ENCODE measurements at regions not wholly inside any gene's neighbourhood (a gene's known extent, or its start where the extent isn't known, plus 50 kb on each side); places are given as distances from the start of the nearest gene placed in this dataset.
"Not testable (repeated sequence)": the region's sequence is repeated elsewhere in the genome, so short reads cannot be mapped to it uniquely, and the experiment has no call there.

DNA sequence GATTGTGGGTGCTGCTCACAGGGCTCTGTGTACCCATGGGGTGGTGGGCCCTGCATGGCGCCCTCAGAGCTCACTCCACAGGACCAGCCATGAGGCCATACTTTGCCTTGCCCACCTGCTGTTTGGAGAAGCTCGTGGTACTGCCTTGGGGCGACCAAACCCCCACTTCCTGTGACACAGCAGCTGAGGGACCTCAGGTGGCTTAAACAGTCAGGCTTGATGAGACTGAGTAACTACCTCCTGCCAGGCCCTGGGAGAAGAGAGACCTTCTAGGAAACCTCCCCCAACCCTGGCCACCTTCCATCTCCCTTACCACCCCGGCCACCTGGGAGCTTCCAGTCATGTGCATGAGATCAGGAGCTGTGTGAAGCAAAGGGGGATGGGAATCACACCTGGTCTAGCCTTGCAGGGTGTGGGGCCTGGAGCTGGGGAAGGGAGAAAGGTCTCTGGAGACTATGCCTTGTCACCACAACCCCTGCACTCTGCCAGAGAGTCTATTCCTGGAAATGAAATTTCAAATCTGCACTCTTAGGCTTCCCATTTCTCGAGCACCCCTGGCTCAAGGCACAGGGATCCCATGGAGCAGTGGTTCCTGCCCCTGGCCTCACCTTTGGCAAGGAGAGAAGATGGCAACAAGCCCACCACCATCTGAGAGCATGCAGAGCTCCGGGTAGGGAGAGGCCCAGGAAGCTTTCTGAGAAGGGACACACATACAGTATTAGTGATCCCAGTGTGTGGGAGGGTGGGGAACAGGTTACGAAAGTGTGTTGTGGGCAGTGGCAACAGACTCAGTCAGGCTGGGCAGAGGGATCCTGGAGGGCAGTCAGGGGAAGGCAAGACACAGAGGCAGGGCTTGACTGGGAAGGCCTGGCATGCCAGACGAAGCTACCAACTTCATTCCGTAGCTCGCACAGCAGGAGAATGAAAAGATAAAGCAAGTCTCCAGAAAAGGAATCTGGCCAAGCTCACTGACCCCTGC is 125.0 kb downstream of the URI1 start:
- no peak for DNase-seq

- not testable (repeated sequence) for DNase-seq
These were observed 126.0 kb downstream of the URI1 start for GRCh38 chr19:30067956-30068506.

- DNase-seq: no peak
These were observed 126.7 kb downstream of the URI1 start for GRCh38 chr19:30068528-30069395.

GRCh38 chr19:30069535-30070197 is 127.6 kb downstream of the URI1 start:
- no peak for DNase-seq

DNA sequence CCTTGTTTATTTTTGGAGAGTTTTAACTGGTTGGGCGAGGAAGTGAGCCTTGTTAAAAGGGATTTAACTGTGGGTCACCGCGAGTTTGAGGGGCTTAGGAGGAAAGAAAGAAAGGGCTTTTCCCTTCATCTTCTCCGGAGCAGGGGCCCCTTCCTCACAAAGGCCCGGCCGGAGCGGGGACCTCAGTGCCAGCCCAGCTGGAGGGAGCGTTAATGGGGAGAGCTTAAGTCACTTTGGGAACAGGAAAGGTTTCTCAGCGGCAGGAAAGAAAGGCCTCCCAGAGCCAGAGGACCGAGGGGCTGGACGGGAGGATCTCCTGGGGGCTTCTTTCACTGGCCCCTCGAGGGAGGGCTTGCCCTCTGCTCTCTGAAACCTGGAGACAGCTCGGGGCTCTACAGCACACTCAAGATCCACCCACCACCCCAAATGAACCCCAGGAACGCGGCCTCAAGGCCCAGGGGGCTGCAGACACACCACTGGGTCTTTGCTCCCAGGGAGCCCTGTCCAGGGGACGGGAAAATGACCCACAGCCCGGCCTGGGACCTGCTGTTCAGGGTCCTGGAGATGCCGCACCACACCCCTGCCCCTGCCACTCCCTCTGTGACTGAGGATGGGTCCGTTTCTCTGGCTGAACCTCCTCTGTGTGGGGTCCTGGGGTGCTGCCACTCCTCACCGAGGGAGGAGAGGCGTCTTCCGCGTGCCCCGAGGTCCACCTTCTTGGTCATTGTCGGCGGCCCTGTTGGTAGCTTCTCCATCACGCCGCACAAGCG is 128.3 kb downstream of the URI1 start:
- DNase-seq: no peak

DNA sequence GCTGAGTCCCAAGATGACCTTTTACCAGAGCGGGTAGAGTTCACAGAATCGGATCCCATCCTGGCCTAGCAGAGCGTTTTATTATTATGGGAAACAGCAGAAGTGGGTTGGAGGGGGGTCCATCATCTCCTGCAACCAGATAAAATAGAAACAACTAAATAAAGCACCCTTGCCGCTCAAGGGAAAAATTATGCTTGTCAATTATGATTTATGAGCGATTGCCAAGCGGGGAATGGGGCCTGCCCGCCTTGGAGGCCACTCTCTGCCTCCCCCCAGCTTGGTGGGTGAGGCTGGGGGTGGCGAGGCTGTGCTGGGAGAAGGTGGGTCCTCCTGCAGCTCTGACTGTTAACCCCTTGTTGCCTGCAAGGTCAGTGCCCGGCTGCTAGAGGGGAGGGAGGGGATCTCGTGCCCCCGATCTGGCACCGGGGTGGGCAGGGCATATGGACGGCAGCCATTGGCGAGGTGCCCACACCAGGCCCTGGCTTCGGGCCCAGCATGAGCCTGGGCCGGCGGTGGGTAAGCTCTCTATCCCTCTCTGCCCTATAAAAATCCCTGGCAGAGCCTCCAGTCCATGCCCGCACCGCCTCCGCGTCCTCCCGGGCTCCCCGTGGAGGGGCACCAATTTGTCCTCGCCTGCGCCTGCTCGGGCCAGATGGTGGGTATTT is 129.1 kb downstream of the URI1 start:
- DNase-seq: no peak

- DNase-seq: no peak
These were observed 129.8 kb downstream of the URI1 start for GRCh38 chr19:30071871-30072270.

- no peak for DNase-seq
These were observed 131.3 kb downstream of the URI1 start for GRCh38 chr19:30073152-30074000.

- no peak for DNase-seq
These were observed 132.1 kb downstream of the URI1 start for GRCh38 chr19:30074096-30074495.

GRCh38 chr19:30074741-30075715 is 133.0 kb downstream of the URI1 start:
- no peak for DNase-seq

DNA sequence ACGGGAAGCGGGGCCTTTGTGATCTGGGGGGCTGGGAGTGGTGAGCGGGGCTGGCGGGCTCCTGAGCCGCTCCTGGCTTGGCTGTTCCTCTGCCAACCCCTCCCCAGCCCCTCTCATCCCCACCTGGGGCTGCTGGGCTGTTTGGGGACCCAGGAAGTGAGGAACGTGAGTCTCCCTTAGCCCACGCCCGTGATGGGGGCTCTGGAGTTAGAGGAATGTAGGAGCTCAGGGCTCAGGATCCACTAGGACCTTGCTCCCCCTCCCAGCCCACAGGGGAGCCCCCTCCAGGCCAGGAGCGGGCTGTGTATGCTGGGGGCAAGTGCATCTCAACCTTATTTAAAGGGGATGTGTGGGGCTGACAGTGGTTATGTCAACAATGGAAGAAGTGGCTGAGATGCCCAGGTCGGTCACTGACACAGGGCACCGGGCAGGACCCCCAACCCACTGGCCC is 134.1 kb downstream of the URI1 start:
- no peak for DNase-seq

GRCh38 chr19:30076751-30077670 is 135.0 kb downstream of the URI1 start:
- no peak for DNase-seq

- DNase-seq: no peak
These were observed 135.9 kb downstream of the URI1 start for GRCh38 chr19:30077851-30078355.

DNA sequence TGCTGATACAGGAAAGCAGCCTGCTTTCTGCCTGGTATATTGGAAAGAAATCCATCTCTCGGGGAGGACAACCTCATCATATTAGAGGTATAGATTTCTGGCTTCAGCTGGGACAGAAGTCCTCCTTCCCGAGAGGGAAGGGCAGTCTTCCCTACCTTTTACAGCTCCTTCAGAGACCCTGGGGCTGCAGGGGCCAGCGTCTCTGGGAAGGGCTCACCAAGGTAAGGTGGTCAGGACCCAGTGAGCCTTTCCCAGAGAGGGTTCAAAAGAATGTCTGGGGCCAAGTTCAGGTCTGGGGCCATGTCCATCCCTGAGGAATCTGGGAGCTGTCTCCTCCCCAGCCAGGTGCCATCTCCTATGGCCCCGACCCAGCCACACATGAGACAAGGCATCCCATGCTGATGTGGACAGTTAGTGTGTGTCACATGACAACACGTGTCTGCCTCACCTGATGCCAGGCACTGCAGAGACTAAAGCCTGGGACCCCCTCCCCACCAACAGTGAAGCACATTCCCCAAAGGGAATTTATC is 136.4 kb downstream of the URI1 start:
- no peak for DNase-seq

- DNase-seq: no peak
These were observed 137.2 kb downstream of the URI1 start for GRCh38 chr19:30079200-30079599.

DNA sequence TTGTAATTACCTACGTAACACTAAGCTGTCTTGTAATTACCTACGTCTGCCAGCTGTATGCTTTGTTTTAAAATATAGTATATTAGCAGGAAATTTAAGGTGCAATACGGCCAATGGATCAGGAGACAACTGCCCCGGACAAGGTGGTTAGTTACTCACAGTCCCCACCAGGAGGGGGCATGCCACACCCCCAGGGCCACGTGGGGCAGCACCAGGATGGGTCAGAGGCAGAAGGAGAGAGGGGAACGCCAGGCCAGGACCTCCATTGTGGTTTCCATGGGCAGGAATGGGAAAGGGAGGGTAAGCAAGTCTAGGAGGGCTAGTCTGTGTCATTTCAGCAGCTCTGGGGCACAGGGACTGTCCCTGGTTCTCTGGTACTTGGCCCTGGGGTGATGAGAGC is 140.1 kb downstream of the URI1 start:
- DNase-seq: no peak

DNA sequence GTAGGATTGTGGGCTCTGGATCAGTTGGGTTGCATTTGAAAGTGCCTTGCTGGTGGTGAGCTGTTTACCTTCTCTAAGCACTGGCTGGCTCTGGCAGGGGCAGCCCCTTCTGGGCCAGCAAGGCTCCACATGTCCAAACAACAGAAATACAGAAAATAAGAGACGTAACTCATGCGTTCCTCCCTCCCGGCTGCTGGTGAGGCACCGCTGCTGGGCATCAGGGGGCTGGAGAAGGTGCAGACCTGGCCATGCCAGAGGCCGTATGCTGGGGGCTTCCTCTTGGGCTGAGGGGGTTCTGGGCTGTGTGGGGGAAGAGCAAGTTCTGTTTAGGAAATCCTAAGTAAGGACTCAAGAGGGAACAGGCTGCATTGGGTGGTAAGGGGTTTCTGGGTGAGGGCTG is 140.6 kb downstream of the URI1 start:
- DNase-seq: no peak
